NCI-H2196 treated with DMSO at 0.1 percent for 48 hours (cell line): ENCODE measurements at regions not wholly inside any gene's neighbourhood (a gene's known extent, or its start where the extent isn't known, plus 50 kb on each side); places are given as distances from the start of the nearest gene placed in this dataset.

Experiments used
- DNase-seq: peaks from one replicate; lab custom pipeline; 2025; ENCODE audit not compliant: unreplicated experiment; lab: John Stamatoyannopoulos, UW

GRCh38 chr13:86714495-86714894 is 915.3 kb upstream of the SLITRK6 start:
- no peak for DNase-seq

- DNase-seq: no peak
These were observed 925.9 kb upstream of the SLITRK6 start for GRCh38 chr13:86725105-86725504.

- DNase-seq: no peak
These were observed 930.0 kb upstream of the SLITRK6 start for GRCh38 chr13:86729206-86729605.

GRCh38 chr13:86731987-86732386 is 932.8 kb upstream of the SLITRK6 start:
- no peak for DNase-seq

- no peak for DNase-seq
These were observed 933.7 kb upstream of the SLITRK5 start for GRCh38 chr13:86737334-86737932.

- no peak for DNase-seq
These were observed 929.3 kb upstream of the SLITRK5 start for GRCh38 chr13:86741762-86742285.

GRCh38 chr13:86757236-86757978 is 913.8 kb upstream of the SLITRK5 start:
- no peak for DNase-seq

- DNase-seq: no peak
These were observed 913.1 kb upstream of the SLITRK5 start for GRCh38 chr13:86758116-86758515.

- DNase-seq: no peak
These were observed 910.6 kb upstream of the SLITRK5 start for GRCh38 chr13:86760620-86761019.

GRCh38 chr13:86765462-86765861 is 905.7 kb upstream of the SLITRK5 start:
- no peak for DNase-seq

- no peak for DNase-seq
These were observed 882.6 kb upstream of the SLITRK5 start for GRCh38 chr13:86788616-86789015.

GRCh38 chr13:86792153-86792651 is 879.0 kb upstream of the SLITRK5 start:
- no peak for DNase-seq

- no peak for DNase-seq
These were observed 875.3 kb upstream of the SLITRK5 start for GRCh38 chr13:86795858-86796257.

- no peak for DNase-seq
These were observed 860.8 kb upstream of the SLITRK5 start for GRCh38 chr13:86810361-86810760.

GRCh38 chr13:86813198-86813597 is 858.0 kb upstream of the SLITRK5 start:
- no peak for DNase-seq

GRCh38 chr13:86825410-86825809 is 845.8 kb upstream of the SLITRK5 start:
- DNase-seq: no peak

GRCh38 chr13:86826232-86826631 is 844.9 kb upstream of the SLITRK5 start:
- no peak for DNase-seq

GRCh38 chr13:86830046-86830445 is 841.1 kb upstream of the SLITRK5 start:
- no peak for DNase-seq

- DNase-seq: no peak
These were observed 840.1 kb upstream of the SLITRK5 start for GRCh38 chr13:86831084-86831483.

GRCh38 chr13:86838411-86839120 is 832.6 kb upstream of the SLITRK5 start:
- no peak for DNase-seq

GRCh38 chr13:86839221-86839620 is 832.0 kb upstream of the SLITRK5 start:
- DNase-seq: no peak
